Endothelial cell of umbilical vein (primary cell): ENCODE measurements at regions not wholly inside any gene's neighbourhood (a gene's known extent, or its start where the extent isn't known, plus 50 kb on each side); places are given as distances from the start of the nearest gene placed in this dataset.

ENCODE experiments used
- CTCF ChIP-seq, 2 donors: IDR thresholded peaks; 1 replicate in 1 of 2; 2 replicates in 1 of 2; pipeline ENCODE4 v1.5.1; 2011; ENCODE audit warnings: low read length in 2 of 2, mild to moderate bottlenecking in 2 of 2, moderate library complexity in 2 of 2, control low read depth in 1 of 2, inconsistent platforms in 1 of 2, low read depth in 1 of 2; ENCODE audit not compliant: insufficient read depth in 1 of 2; ENCODE audit errors: extremely low read depth in 1 of 2
- EZH2 ChIP-seq: IDR thresholded peaks from 2 replicates; pipeline ENCODE4 v1.6.1; 2012; ENCODE audit warnings: borderline replicate concordance, low read depth, mild to moderate bottlenecking, moderate library complexity, low read length, inconsistent platforms; ENCODE audit not compliant: severe bottlenecking
- FOS ChIP-seq: IDR thresholded peaks from 2 replicates; pipeline ENCODE4 v1.6.1; 2011; ENCODE audit warnings: mild to moderate bottlenecking, low read length, moderate library complexity, borderline replicate concordance; ENCODE audit not compliant: insufficient read depth
- GATA2 ChIP-seq: IDR thresholded peaks from 2 replicates; pipeline ENCODE4 v1.7.0; 2011; ENCODE audit warnings: low read depth, mild to moderate bottlenecking, moderate library complexity, mixed read lengths, low read length; ENCODE audit not compliant: insufficient read length, insufficient read depth
- JUN ChIP-seq: IDR thresholded peaks from 2 replicates; pipeline ENCODE4 v1.6.1; 2011; ENCODE audit warnings: borderline replicate concordance, low read depth; ENCODE audit not compliant: insufficient read length, insufficient read depth
- MAX ChIP-seq: IDR thresholded peaks from 2 replicates; pipeline ENCODE4 v1.6.1; 2011; ENCODE audit not compliant: insufficient read depth, insufficient read length
- MYC ChIP-seq: IDR thresholded peaks from one replicate; pipeline ENCODE4 v1.6.1; 2011; ENCODE audit warnings: mild to moderate bottlenecking, low read depth, low read length
- POLR2A ChIP-seq: IDR thresholded peaks from 2 replicates; pipeline ENCODE4 v1.6.1; 2012; ENCODE audit warnings: low read depth, mild to moderate bottlenecking, control low read depth, low read length
- POLR2AphosphoS5 ChIP-seq: IDR thresholded peaks from 2 replicates; pipeline ENCODE4 v1.6.1; 2012; ENCODE audit warnings: low read depth, mild to moderate bottlenecking, control low read depth, low read length, moderate library complexity; ENCODE audit not compliant: insufficient read depth

GRCh38 chr2:144239726-144240125, 280.2 kb downstream of the ZEB2 start:
- TF ChIP-seq POLR2AphosphoS5 = no peak
- TF ChIP-seq CTCF (IDR thresholded peaks at IDR 0.05; ENCODE audit: extremely low read depth in 1 of 2, insufficient read depth in 1 of 2, low read depth in 1 of 2, low read length in 2 of 2) = no peak
- TF ChIP-seq EZH2 = no peak
- TF ChIP-seq FOS = no peak
- TF ChIP-seq POLR2A = no peak
- TF ChIP-seq MYC = no peak
- TF ChIP-seq GATA2 = no peak
- no peak for TF ChIP-seq MAX
- no peak for TF ChIP-seq JUN
